GM12873 (cell line): ENCODE measurements at regions not wholly inside any gene's neighbourhood (a gene's known extent, or its start where the extent isn't known, plus 50 kb on each side); places are given as distances from the start of the nearest gene placed in this dataset.

Source experiments
- TF ChIP-seq, protein P1 (sequence below): IDR thresholded peaks from 2 replicates; pipeline ENCODE4 v1.5.1; 2012; ENCODE audit warnings: low read depth, mild to moderate bottlenecking, moderate library complexity, low read length, control low read depth; ENCODE audit not compliant: insufficient read depth; ENCODE audit errors: missing control alignments

DNA sequence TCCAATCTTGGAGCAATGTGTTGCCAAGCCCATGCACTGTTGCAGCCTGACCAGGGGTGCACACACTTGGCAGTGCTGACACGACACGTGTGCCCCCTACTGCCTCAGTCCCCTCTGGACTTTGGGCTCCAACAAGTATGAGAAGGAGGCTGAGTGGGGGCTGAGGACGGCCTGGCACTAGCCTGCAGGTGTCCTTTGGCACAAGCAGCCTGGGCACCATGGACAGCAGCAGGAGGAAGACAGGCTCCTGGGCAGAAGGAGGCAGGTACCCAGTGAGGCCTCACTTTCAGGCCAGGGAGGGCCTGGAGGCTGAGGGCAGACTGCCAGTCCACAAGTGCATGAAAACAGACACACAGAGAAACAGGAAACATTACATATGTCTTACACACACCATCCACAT lies 1702.9 kb upstream of the B3GALT2 start:
- TF ChIP-seq, protein P1, sequence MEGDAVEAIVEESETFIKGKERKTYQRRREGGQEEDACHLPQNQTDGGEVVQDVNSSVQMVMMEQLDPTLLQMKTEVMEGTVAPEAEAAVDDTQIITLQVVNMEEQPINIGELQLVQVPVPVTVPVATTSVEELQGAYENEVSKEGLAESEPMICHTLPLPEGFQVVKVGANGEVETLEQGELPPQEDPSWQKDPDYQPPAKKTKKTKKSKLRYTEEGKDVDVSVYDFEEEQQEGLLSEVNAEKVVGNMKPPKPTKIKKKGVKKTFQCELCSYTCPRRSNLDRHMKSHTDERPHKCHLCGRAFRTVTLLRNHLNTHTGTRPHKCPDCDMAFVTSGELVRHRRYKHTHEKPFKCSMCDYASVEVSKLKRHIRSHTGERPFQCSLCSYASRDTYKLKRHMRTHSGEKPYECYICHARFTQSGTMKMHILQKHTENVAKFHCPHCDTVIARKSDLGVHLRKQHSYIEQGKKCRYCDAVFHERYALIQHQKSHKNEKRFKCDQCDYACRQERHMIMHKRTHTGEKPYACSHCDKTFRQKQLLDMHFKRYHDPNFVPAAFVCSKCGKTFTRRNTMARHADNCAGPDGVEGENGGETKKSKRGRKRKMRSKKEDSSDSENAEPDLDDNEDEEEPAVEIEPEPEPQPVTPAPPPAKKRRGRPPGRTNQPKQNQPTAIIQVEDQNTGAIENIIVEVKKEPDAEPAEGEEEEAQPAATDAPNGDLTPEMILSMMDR: no peak

DNA sequence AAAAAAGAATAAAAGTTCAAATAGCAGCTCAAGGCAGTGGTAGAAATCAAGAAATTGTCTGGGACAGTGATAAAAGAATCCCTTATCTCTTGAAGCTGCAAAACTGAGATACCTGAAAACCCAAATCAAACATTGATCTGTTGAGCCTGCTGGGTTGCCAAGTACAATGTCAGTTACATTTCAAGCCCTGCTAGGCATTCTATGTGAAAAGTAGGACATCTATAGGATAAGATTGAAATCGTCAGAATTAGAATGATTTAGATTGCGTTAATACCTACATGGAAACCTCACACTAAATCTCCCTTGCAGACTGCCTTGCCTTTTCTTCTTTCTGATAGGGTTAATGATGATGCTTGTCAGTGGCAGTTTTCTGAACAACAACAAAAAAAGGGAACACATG lies 1684.4 kb upstream of the B3GALT2 start:
- TF ChIP-seq, protein P1: peak; percentile 10

DNA sequence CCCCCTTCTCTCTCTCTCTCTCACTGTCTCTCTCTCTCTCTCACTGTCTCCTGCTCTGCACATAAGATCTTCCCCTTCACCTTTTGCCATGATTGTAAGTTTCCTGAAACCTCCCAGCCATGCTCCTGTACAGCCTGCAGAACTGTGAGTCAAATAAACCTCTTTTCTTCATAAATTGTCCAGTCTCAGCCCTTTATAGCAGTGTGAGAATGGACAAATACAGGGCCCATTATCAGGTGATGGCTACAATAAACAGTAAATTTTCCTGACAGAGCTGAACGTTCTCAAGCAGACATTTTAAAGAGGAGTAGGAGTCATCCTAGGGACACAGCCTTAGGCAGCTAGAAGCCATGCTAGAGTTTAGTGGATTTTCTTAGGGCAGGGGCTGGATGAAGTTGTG lies 1679.7 kb upstream of the B3GALT2 start:
- TF ChIP-seq, protein P1: no peak

DNA sequence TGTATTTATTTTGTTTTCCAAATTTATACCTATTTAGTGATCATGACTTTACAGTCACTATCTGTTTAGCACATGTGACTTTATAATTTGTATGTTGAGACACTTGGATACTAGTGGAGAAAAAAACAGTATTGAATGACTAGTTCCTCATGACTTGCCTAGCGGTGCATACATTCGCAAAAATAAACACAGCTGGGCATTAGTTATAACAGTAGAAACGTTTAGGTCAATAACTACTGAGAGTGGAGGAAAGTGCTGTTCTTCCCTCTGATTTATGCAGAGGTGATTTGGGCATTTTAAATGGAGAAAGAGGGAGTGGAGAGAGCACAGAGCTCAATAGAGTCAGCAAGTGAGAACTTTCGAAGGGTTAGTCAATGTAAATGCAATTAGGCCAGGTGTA lies 1679.0 kb upstream of the B3GALT2 start:
- TF ChIP-seq, protein P1: no peak

DNA sequence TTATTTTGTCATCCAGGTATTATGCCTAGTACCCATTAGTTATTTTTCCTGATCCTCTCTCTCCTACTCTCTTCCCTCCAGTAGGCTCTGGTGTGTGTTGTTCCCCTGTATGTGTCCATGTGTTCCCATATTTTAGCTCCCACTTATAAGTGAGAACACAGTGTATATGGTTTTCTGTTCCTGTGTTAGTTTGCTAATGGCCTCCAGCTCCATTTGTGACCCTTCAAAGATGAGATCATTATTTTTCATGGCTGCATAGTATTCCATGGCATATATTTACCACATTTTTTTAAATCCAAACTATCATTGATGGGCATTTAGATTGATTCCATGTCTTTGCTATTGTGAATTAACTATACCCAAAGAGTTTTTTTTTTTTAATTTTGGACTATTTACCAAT lies 1675.7 kb upstream of the B3GALT2 start:
- TF ChIP-seq, protein P1: no peak

DNA sequence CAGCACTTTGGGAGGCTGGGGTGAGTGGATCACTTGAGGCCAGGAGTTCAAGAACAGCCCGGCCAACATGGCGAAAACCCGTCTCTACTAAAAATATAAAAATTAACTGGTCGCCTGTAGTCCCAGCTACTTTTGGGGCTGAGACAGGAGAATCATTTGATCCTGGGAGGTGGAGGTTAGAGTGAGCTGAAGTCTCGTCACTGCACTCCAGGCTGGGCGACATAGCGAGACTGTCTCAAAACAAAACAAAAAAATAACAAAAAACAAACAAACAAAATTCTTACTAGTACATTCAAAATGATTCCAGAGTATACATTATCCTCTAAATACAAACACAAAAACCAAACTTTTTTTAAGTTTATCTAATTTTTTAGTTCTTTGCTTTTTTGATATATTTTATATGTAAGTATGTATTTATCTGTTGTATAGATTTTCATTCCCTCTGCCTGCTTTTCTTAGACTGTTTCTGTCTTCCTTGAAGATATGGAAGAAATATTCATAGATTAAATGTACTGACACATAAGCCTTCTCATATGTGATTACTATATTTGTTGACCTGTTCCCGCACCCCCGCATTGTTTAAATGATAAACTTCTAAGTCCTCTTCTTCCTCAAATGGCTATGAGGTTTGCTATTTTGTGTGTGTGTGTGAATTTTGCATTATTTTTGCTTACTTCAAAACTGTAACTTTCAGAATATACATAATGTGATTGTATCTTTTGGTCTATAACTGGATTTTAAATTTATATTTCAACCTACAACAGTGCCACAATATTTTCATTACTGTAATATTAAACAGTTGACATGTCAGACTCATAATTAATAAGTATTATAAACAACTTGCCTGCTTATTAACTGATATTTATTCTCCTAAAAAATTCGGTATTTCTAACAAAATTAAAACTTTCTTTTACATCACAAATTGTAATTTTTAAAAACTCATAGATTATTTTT lies 1674.1 kb upstream of the B3GALT2 start:
- TF ChIP-seq, protein P1: no peak

DNA sequence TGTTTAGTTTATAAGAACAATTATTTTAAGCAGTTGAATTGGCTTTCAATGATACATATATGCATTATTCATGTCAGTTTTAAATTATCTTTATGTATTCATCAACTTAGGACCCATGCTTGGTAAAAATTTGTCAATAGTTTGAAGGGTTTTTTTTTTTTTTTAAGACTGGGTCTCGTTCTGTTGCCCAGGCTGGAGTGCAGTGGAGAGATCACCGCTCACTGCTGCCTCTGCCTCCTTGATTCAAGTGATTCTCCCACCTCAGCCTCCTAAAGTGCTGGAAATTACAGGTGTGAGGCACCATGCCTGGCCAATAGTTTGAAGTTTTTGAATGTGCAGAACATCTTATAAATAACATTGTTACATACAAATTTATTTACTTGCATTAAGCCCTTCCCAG lies 1671.0 kb upstream of the B3GALT2 start:
- TF ChIP-seq, protein P1: no peak
